ENCODE measurements at regions not wholly inside any gene's neighbourhood (a gene's known extent, or its start where the extent isn't known, plus 50 kb on each side); places are given as distances from the start of the nearest gene placed in this dataset.
"Not testable (repeated sequence)": the region's sequence is repeated elsewhere in the genome, so short reads cannot be mapped to it uniquely, and the experiment has no call there.

DNA sequence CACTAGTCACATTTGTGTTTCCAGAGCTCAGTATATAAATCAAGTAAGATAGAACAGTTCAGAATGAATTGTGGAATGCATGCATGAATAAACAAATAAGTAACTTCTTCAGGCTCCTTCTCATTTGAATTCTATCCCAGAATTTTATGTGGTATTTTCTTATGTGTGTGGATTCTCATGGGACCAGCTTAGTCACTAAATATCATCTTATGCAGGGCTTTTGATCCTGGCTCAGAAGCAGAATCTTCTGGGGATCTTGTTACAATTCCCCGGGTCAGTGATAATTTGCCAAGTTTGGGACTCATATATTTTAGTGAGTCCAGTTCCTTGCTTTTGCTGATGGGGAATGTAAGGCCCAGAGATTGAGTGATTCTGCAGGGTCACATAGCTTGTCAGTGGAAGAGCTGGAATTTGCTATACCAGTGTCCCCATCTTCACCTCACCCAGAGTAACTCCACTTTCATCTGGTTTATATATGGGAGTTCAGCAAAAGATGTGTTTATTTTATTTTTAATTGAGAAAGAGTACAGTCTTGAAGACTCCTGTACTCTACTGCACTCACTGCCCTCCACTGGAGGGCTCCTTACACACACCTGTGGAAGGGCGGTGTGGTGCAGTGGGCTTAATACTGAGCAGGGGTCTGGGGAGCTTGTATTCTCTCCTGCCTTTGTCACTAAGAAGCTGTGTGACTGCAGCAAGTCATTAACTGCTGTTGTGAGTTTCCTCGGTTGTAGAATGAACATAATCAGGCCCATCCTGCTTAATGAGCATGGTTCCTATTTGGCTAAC, 198.2 kb upstream of the CXorf66 start:
- DNase-seq (ENCODE audit: low spot score), result peak; percentile 11

DNA sequence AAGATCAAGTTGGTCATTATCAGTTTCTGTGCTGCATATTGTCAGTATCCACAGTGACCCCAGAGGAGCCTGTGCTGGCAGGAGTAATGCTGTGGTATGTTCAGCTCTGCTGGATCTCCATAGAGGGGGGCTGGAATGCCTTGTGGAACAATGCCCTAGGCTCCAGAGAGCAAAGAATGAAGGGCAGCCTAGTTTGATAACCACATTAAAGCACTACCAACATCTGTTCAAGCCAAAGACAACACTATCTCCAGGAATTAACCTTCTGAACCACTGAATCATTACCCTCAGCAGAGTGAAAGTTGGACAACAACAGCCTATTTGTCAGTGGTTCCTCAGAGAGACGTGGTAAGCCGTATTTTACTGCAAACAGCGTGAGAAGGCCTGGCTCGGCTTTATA, 192.3 kb upstream of the CXorf66 start:
- DNase-seq (ENCODE audit: low spot score), result peak; percentile 4

DNA sequence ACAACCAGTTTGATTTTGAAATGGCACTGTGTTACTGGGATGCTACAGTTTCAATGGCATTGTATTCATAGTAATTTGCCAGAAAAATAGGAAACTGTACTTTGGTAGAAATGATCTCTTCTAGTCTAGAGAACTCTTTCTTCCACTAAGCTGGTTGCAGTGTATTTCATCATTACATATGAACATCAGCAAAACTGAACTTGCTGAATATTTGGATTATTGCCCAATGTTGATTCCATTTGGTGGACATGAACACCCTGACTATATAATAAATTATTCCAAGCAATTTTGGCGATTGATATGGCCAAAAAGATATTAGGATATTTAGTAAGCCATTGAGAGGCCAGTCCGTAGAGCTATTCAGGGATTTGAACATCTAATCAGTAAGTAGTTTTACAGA, 191.8 kb upstream of the CXorf66 start:
- DNase-seq (ENCODE audit: low spot score), result no peak

DNA sequence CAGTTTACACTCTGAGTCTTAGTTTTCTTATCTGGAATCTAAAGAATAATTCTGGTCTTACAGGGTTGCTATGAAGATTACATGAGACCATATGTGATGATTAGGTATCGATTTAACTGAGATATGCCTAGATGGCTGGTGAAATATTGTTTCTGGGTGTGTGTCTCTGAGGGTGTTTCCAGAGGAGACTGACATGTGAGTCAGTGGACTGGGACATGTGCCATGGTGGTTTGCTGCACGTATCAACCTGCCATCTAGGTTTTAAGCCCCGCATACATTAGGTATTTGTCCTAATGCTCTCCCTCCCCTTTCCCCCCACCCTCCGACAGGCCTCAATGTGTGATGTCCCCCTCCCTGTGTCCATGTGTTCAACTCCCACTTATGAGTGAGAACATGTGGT, 186.0 kb upstream of the CXorf66 start:
- DNase-seq (ENCODE audit: low spot score), result no peak

DNA sequence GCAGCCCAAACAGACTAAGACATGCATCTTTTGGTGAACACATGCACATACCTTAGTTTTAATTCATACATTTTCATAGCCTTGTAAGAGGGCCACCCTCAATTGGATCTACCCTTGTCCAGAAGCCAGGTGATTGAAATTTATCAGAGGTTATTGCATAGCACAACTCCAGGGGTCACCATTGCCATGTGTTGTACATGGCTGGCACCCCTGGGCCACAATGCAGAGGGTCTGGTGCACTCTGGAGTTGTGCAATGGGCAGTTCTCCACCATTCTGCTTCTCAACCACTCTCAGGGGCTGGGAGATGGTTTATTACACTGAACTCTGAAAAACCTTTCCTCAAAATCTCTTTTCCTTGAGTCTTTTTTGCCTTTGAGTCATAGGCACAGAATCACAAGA, 184.4 kb upstream of the CXorf66 start:
- no peak for DNase-seq (ENCODE audit: low spot score)

DNA sequence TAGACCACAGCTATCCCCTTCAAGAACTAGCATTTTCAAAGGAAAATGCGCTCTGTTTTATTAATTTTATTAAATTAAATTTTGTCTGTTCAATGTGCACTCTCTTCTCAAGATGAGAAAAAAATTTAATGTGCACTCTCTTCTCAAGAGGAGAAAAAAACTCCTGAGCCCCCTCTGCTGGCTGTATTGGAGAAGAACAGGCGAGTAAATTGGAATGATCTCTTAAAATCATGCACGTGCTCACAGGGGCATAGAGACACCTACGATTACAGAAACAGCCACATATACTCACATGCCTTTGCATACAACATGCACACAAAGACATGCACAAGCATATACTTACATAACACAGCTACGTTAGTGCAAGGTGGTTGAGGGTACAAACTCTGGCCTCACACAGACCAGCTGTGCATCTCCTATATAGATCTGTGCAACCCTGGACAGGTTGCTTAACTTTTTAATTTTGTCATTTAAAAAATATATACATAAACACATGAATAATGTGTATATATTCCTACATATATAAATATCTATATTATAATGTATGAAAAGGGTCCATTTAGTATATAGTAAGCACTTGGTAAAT, 176.2 kb upstream of the CXorf66 start:
- peak; percentile 44 for DNase-seq (ENCODE audit: low spot score)

DNA sequence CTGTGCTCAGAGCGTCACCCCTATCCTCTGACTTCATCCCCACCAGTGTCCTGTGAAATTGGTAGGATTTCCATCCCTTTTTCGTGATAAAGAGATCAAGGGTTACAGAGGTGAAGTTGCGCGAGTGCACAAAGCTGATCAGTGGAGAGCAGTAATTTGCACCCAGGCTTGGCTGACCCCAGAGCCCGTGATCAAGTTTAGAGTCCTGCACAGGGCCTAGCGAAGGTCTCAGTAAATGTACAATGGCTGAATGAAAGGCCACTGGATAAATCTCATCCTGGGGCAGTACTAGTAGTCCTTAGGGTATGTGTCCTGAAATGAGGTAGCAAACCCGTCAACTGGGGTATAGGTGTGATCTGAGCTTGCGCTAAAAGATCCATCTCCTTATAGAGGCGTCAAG, 173.2 kb upstream of the CXorf66 start:
- not testable (repeated sequence) for DNase-seq (ENCODE audit: low spot score)

DNA sequence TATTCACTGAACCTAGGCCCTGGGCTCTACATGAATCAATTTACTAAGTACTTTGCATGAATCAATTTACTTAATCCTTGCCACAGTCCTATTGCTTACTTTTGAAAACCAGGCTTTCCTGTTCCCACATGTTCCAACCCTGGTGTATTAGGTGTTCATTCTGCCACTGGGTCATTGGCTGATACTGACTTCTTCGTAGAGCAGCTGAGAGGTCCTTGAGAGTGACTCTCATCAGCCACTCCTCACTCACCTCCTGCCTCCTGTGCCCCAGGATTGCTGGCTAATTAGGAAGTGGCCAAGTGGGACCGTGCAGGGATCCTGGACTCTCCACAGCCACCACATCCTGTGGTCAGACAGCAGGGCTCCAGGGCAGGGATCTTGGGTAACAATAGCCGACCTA, 172.7 kb upstream of the CXorf66 start:
- DNase-seq (ENCODE audit: low spot score), result not testable (repeated sequence)

DNA sequence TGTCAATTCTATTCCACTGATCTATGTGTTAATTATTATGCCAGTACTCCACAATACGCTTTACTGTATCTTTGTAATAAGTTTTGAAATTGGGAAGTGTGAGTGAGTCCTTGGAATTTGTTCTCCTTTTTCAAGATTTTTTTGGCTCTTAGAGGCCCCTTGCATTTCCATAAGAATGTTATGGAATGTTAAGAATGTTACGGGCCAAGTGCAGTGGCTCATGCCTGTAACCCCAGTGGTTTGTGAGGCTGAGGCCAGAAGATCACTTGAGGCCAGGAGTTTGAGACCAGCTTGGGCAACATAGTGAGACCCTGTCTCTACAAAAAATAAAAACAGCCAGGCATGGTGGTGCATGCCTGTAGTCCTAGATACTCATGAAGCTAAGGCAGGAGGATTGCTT, 167.6 kb upstream of the CXorf66 start:
- no peak for DNase-seq (ENCODE audit: low spot score)

DNA sequence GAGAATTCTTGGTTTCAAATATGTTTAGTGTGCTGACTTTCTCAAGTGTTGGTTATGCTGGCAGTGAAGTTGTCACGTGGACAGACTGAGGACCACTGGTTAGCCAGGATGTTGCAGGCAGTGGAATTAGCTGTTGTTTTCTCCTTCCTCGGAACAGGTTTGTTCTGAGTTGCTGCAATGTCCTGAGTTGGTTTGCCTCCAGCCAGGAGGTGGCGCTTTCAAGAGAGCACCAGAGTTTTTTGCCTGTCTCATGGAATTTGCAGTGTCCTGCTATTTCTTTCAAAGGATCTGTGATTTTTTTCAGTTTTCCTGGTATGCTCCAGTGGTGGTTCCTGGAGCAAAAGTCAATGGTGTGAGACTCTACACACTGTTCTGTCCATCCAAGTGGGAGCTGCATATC, 158.1 kb upstream of the CXorf66 start:
- DNase-seq (ENCODE audit: low spot score), result no peak

DNA sequence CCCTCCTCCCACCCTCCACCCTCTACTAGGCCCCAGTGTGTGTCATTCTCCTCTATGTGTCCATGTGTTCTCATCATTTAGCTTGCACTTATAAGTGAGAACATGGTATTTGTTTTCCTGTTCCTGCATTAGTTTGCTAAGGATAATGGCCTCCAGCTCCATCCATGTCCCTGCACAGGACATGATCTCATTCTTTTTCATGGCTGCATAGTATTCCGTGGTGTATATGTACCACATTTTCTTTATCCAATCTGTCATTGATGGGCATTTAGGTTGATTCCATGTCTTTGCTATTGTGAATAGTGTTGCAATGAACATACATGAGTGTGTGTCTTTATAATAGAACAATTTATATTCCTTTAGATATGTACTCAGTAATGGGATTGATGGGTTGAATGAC, 148.7 kb upstream of the CXorf66 start:
- not testable (repeated sequence) for DNase-seq (ENCODE audit: low spot score)

DNA sequence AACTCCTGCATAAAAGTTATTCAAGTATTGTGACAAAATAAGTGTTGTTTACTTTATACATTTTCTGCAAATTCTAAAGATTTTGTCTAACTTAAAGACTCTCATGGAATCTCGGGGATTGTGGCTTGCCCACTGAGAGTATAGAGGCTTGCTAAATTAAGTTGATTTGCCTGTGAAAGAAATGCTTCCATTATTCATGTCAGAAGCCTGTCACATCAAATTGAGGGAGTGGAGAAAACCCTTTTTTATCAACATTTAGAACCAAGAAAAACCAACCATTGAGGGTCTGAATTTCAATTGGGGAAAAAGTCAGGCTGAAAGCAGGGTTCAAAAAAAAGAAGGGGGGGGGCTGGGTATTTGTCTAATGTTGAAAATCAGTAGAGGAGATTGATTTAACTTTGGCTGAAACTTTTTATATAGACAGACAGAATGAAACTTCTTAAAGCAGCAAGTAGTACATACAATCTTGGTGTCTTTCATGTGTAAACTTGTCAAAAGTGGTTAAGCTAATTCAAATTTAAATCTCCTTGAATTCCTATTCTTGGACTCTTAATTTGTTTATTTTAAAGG, 144.8 kb upstream of the CXorf66 start:
- no peak for DNase-seq (ENCODE audit: low spot score)

DNA sequence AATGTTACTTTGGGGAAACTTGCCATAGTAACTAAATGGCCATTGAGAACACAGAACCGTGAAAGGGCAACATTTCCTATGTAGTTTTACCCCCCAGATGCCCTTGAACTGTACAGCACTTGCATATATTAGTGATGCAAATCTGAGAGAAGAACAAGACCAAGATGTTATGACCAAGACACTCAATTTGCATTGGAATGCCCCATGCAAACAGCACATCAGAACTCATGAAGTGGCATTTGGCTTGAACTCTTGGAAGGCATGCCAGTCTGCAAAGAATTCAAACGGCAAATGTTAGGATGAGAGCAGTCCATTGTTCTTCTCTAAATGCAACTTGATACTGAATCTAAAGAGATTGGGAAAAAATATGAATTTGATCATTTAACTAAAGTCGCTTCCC, 139.4 kb upstream of the CXorf66 start:
- DNase-seq (ENCODE audit: low spot score), result no peak

DNA sequence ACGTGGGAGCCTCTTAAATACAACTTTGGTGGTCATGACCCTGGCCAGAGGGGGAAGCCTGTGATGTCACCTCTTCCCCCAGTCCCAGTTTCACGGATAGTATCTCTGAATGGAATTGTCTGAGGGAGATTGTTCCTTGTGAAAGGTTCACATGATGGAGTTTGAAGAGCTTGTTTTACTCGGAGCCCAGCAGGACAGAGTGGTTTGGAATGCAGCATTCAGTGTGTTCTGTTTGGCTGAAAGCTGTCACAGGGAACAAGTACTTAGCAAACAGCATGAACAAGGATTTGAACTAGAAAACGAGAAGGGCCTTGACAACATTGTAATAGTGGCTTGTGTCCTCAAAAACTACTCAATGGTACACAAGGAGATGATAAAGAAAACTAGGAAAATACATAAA, 133.9 kb upstream of the CXorf66 start:
- no peak for DNase-seq (ENCODE audit: low spot score)

DNA sequence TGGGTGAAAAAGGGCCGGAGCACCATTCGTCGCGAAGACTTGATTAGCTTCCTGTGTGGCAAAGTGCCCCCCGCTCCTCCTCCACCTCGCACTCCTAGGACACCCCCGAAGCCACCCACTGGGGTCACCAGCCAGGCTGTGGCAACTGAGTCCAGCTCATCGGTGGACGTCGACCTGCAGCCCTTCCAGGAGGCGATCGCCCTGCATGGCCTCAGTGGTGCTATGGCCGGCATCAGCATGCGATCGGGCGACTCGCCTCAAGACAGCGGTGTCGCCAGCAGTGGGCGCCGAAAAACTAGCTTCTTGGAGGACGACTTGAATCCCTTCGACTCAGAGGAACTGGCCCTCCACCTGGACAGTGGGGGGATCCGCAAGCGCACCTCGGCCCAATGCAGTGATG, 126.8 kb upstream of the CXorf66 start:
- DNase-seq (ENCODE audit: low spot score), result no peak

DNA sequence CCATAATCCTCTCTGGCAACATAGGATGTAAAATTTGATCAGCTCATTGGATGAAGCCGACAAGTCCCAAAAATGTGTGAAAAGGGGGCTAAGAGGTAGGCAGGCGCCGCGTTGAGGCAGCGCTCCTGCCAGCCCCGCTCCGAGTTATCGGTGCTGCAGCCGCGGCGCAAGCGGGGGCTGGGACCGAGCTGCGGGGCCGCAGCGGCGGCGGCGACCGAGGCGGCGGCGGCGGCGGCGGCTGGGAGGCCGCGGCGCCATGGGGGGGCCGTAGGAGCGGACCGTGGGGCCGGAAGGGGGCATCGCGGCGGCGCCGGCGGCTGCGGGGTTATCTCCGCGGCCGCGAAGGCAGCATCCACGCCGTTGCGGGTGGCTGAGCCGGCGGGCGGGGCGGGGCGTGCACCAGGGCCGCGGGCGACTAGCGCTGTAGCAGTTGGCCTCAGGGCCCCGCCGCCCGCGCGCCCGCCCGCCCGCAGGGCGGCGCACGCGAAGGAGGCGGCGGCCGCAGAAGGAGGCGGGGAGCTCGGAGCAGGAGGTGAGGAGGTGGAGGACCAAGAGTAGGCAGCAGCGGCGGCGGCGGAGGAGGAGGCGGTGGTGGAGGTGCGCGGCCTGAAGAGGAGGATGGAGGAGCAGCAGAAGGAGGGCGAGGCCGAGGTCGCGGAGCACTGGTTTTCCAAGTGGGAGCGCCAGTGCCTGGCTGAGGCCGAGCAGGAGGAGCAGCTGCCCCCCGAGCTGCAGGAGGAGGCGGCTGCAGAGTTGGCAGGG, 126.0 kb upstream of the CXorf66 start:
- peak; percentile 41 for DNase-seq (ENCODE audit: low spot score)

DNA sequence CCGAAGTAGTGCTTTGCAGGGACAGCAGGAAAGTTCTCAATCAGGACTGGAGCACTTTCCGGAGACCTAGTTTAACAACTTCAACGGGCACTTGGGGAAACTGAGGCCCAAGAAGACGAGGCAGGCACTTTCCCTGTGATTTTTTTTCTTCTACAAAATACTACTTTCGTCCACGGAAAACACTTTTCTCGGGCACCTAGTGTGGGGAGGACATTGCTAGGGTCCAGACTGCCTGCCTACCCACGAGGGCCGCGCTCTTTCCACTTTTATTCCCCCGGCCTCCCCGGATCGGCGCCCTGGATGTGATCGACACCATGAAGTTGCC, 125.4 kb upstream of the CXorf66 start:
- DNase-seq (ENCODE audit: low spot score), result no peak

DNA sequence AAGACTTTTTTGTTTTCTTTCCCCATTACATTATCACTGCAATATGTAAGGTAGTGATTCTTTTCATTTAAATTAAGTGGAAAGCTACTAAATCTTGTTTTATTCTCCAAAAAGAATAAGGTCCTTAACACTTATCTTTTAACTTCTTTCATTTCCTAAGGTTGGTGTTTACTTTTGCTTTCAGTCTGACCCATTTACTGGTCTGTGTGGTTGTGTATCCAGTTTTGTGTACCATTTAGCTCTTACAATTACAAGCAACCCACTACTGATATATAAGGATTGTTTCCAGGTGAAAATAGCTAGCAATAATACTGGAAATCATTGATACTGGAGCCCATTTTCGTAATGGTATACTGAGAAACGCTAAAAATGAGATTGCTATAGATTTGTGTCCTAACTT, 123.1 kb upstream of the CXorf66 start:
- no peak for DNase-seq (ENCODE audit: low spot score)

DNA sequence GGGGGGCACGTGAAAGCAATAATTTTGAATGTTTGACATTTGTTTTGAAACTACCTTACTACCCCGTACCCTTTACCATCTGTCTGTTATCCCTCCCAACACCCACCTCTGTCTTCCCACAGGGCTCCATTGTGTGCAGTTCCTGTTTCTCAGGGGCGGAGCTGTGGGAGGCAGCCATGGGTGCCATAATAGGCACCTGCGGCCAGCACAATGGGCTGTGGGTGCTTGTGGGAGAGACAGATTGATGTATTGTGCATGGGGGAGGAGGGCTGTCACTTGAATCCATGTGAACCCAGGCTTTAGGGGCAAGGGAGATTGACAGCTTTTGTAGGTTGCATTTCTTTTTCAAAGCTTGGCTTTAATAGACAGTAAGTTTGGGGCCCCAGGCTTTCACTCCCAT, 122.6 kb upstream of the CXorf66 start:
- no peak for DNase-seq (ENCODE audit: low spot score)

DNA sequence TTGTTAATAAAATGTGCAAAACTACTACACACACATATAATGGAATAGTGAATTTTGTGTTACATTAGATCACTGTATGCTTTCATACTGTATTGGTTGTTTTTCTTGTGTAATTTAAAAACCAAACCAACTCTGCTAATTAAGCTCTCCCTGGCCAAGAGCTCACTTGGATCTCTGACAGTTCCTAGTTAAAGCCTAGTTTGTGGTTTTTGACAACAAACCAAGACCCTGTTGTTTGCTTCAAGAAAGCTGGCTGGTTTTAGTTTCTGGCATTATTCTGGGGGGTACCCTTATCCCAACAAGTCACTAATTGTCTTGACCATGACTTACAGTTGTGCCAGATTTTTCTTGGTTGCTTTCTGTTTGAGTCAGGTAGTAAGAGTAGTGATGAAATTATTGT, 121.4 kb upstream of the CXorf66 start:
- DNase-seq (ENCODE audit: low spot score), result no peak

DNA sequence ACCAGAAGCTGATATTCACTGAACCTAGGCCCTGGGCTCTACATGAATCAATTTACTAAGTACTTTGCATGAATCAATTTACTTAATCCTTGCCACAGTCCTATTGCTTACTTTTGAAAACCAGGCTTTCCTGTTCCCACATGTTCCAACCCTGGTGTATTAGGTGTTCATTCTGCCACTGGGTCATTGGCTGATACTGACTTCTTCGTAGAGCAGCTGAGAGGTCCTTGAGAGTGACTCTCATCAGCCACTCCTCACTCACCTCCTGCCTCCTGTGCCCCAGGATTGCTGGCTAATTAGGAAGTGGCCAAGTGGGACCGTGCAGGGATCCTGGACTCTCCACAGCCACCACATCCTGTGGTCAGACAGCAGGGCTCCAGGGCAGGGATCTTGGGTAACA, 109.5 kb upstream of the CXorf66 start:
- not testable (repeated sequence) for DNase-seq (ENCODE audit: low spot score)

DNA sequence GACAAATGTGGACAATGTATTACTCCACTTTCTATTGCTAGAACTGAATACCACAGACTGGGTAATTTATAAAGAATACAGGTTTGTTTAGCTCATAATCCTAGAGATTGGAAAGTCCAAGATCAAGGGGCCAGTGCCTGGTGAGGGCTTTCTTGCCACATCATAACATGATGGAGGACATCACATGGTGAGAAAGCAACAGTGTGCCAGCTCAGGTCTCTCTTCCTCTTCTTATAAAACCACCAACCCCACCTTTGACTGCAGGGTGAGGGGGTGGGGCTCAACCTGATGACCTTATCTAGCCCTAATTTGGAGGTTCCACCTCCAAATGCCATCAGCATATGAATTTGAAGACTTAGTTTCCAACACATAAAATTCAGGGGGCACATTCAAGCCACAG, 105.7 kb upstream of the CXorf66 start:
- no peak for DNase-seq (ENCODE audit: low spot score)

Data from GM03348 (cell line).